NCI-H1694 treated with DMSO at 0.1 percent for 48 hours (cell line): ENCODE measurements at regions not wholly inside any gene's neighbourhood (a gene's known extent, or its start where the extent isn't known, plus 50 kb on each side); places are given as distances from the start of the nearest gene placed in this dataset.
"Not testable (repeated sequence)": the region's sequence is repeated elsewhere in the genome, so short reads cannot be mapped to it uniquely, and the experiment has no call there.

Source experiments
- DNase-seq: peaks from one replicate; lab custom pipeline; 2025; lab: John Stamatoyannopoulos, UW

GRCh38 chr21:31531967-31532366 lies 127.5 kb upstream of the SOD1 start:
- DNase-seq: peak; percentile 53

DNA sequence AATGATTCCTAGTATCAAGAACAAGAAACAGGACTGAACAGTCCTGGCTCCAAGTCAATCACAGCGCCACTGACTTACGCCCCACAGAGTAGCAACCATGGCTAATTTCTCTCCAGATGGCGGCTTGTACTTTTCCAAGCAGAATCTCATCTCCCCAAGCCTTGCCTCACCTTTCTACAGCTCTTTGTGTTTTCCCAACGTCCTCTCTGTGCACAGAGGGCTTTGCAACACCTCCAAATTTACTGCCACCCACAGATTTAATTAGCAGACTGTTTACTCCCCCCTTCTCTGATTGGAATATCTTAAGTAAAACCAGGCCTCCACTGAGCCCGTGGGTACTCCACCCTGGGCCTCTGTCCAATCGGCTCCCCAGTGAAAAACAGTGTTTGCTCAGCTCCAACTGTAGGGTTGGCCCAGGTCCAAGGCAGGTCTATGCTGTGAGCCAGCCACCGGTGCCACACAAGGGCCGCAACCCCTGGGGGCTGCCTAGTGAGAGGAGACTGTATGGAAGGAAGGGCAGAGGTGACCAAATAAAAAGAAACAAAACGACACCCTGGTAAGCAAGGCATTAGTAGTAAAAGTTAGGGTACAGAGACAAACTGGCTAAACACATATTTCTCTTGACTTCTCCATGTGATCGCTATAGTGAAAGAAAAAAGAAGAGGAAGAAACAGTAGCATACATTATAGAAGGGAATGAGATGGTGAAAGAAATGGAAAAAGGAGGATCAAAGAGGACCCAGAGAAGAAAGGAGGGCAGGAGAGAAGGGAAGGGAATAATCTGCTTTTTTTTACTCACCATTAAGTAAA lies 128.4 kb upstream of the SOD1 start:
- DNase-seq: peak; percentile 100

DNA sequence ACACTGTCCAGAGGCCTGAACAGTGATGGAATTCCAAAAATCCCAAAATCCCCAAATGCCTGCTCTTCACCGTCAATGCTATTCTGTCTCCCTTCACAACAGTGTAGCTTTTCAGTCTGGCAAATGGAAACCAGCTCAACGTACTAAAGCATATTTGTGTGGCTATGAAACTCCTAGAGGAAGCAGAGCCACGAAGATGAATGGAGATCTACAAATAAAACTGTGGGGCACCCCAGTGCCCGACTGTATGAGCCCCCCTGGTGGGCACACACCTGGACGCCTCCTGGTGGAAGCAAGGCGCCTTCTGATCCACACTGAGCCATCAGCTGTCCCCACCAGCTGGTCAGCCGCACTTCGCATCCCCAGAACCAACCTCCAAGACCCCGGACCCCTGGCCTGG lies 129.1 kb upstream of the SOD1 start:
- DNase-seq: no peak

GRCh38 chr21:31529406-31529805 lies 130.1 kb upstream of the SOD1 start:
- DNase-seq: no peak

DNA sequence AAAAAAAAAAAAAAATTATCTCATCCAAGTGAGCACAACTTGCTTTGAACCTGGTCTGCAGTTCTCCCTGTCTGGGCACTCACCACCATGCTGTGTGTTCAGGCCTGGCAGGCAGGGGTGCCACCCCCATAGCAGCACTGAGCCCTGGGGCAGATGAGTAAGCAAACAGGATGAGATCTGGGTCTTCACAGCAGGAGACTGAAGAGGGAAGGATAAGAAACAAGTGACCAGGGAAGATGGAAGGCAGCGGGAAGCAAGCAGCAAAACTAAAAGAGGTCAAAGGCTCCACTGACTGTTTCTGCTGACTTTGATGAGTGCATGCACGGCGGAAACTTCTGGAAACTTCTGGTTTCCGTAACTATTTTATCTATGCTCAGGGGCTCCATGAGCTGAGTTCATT lies 133.5 kb upstream of the SOD1 start:
- DNase-seq: no peak

DNA sequence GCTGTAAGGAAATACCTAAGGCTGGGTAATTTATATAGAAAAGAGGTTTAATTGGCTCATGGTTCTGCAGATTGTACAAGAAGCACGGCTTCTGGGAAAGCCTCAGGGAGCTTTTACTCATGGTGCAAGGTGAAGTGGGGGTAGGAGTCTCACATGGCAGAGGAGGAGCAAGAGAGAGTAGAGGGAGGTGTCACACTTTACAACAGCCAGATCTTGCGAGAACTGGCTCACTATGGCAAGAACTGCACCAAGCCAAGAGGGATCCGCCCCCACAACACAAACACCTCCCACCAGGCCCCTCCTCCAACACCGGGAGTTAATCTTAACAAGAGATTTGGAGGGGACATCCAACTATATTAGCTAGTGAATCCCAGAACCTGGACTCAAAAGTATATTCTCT lies 135.4 kb upstream of the SOD1 start:
- no peak for DNase-seq

DNA sequence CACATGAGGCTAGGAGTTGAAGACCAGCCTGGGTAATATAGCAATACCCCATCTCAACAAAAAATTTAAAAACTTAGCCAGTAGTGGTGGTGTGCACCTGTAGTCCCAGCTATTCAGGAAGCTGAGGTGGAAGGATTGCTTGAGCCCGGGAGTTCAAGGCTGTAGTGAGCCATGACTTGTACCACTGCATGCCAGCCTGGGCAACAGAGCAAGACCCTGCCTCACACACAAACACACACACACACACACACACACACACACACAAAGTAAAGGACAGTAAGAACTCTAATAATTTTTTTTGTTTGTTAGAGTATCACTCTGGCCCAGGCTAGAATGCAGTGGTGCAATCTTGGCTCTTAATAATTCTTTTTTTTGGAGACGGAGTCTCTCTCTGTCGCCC lies 138.0 kb upstream of the SOD1 start:
- no peak for DNase-seq

DNA sequence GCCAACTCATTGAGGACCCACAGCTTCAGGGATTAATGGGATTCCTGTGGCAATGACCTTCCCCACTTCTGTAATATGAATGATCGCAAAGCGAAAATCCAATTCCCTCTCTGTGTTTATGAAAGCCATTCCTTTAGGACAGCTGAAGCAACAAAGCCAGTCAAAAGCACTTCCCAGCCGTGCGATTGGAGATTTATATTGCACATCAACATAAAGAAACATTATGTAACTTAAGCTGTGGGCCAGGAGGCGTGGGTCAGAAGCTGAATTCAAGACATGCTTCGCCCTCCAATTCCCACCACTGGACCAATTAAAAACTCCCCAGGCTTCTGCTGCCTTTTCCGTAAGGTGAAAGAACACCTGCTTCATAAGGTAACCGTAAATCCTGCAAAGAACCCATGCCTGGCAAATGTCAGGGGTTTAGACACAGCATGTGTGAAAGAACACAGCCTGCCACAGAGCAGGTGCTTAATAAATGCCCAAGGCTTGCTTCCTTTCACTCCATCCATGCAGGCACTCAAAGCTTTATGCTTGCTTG lies 138.9 kb upstream of the SOD1 start:
- DNase-seq: no peak

- no peak for DNase-seq
Observed at GRCh38 chr21:31518580-31518979, 140.9 kb upstream of the SOD1 start.

- no peak for DNase-seq
Observed at GRCh38 chr21:31517664-31518414, 141.7 kb upstream of the SOD1 start.

DNA sequence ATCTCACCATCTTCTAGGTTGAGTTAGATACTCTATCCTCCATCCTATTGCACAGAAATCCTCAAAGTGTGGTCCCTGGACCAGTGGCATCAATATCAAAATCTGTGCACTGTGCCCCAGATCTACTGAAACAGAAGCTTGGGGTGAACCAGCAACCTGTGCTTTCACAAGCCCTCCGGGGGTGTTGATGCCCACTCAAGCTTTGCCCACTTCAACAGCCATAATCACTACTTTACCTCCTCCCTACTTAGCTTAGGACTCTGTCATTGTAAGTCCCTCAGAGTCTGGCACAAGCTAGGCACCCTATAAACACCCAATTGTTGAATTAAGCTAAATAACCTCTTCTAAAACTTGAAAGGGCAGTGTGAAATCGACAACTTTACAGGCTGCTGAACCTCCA lies 144.2 kb upstream of the SOD1 start:
- DNase-seq: no peak

GRCh38 chr21:31514598-31514997 lies 144.9 kb upstream of the SOD1 start:
- peak; percentile 57 for DNase-seq

GRCh38 chr21:31513541-31513940 lies 146.0 kb upstream of the SOD1 start:
- not testable (repeated sequence) for DNase-seq

DNA sequence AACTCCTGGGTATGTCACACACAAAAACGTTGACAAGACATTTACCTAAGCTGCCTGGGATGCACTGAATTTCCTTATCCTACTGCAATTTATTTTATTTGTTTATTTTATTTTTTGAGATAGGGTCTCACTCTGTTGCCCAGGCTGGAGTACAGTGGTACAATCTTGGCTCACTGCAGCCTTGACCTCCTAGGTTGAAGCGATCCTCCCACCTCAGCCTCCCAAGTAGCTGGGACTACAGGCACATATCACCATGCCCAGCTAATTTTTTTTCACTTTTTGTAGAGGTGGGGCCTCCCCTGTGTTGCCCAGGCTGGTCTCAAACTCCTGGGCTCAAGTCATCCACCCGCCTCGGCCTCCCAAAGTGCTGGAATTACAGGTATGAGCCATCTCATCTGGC lies 147.5 kb upstream of the SOD1 start:
- DNase-seq: not testable (repeated sequence)

GRCh38 chr21:31511258-31511657 lies 148.2 kb upstream of the SOD1 start:
- DNase-seq: no peak

DNA sequence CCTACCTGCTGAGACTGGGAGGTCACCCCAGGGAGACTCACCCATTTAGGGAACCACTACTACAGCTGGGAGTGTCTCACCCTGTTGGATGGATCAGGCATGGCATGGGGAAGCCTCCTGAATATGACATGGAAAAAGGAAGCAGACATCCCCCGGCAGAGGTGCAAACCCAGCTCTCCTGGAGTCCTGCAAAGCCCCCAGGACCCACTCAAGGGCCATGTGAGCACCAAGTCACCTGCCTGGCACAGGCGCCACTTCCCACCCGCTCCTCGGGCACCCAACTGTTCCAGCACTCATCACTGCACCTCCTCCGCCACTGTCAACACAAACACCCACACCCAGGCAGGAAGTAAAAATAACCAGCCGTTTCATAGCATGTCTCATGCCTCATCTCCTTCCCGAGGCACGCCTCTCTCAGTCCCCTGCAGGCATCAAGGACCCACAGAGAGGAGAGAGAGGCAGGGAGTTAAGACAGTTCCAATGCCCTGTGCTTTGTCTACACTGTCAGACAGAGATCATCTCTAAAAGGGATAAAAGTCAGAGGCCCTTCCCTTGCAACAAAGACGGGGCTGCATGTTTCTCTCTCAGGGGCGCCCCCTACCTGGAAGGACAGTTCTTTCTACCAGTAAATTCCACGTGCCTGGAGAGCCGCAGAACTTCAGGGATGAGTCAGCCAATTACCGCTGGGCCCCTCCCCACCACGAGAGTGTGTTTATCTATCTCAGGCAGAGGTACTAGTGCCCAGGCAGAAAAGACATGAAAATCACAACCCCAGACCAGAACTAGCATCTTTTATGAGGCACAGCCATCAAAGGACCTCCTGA lies 150.1 kb upstream of the SOD1 start:
- DNase-seq: peak; percentile 45

DNA sequence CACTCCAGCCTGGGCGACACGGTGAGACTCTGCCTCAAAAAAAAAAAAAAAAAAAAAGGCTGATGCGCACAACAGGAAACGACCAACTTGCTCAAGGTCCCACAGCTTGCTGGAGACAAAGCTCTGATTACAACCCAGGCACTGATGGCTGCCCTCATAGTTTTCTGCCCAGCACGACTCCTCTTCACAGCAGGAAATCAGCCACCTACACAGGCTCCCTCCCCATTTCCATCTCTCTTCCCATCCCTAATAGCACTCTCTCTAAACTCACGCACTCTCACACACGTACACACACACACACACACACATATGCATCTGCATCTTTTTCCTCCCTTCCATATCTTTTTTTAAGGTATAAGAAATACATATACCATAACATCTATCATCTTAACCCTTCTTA lies 153.5 kb upstream of the SOD1 start:
- DNase-seq: no peak

GRCh38 chr21:31503939-31504338 lies 155.6 kb upstream of the SOD1 start:
- DNase-seq: no peak

DNA sequence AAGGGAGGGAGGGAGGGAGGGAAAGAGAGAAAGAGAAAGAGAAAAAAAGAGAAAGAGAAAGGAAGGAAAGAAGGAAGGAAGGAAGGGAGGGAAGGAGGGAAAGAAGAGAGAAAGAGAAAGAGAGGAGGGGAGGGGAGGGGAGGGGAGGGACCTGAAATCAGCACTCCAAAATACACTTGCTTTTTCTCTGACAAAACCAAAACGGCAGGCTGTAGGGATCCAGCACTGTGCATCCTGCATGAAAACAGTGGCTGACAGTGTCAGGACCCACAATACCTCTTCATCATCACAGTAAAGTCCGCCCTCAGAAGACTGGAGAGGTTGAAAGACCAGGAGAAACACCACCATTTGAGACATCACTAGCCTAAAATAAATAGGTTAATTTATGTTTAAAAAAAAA lies 156.0 kb upstream of the SOD1 start:
- no peak for DNase-seq

DNA sequence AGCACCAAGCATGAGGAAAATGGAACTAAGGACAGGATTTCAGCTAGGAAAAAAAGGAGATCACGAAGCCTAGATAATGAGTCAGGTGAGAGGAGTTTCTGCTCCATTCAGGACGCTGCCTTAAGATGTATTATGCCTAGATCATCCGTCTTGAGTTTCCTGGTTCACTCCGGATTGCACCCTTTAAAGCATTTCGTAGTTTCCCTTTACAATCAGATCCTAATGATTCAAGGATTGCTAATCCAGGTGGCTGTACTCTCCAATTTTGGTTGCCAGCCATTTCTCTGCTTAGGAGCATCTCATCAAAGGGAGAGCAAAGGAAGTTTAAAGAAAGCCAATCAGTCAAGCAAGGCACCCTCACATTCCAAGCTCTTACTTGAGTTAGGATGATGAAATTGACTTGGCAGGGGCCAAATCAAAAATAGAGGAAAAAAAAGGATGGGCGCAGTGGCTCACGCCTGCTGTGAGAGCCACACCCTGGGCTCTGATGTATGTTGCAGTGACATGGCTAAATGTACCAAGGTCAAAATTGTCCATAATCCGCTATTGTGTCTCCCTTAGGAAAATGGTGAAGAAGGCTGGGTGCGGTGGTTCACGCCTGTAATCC lies 156.9 kb upstream of the SOD1 start:
- DNase-seq: no peak

DNA sequence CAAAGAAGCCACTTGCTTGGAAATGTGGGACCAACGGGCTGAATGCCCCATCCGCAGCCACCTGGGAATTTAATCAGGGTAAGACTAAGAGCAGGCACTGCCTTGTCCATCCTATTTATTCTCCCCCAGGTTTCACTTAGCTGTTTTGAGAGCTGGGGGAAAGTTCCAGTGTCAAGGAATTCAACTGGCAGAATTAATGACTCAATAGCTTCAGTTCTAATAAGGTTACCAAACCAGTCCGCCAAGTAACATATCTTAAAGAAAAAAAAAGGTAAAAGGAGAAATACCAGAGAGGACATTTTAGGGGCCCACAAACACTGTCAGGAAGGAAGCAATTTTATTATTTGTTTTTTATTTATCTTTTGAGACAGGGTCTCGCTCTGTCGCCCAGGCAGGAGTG lies 157.6 kb upstream of the SOD1 start:
- DNase-seq: no peak

DNA sequence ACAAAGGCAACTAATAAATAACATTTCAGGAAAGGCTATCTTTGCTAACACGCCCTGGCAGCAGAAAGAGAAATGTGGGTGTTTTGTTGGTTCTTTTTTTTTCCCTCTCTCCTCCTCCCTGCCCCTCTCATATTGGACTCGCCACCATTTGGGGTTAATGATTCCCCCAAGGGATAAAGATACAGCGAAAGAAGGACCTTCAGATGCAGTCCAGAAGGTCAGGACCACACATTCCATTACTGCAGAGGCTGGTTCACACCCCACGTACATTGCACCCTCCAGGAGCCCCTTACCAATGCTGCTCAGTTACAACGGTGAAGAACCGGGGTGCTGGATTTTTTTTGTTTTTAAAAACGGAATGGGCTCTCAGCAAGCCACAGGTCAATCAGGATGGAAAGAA lies 156.9 kb upstream of the TIAM1 start:
- DNase-seq: no peak
